NB4 (cell line): ENCODE measurements at regions not wholly inside any gene's neighbourhood (a gene's known extent, or its start where the extent isn't known, plus 50 kb on each side); places are given as distances from the start of the nearest gene placed in this dataset.

ENCODE experiments used
- DNase-seq: peaks from one replicate; pipeline ENCODE4 v3.0.0; 2010; ENCODE audit warnings: low read depth
- H3K4me3 ChIP-seq: one replicate; pipeline ENCODE4 v1.5.1; 2011; ENCODE audit warnings: mild to moderate bottlenecking, low read depth, low read length, moderate library complexity
- CTCF ChIP-seq: IDR thresholded peaks from one replicate; pipeline ENCODE4 v1.5.1; 2012; ENCODE audit warnings: low read depth, low read length
- MAX ChIP-seq: IDR thresholded peaks from 2 replicates; pipeline ENCODE4 v1.6.1; 2011; ENCODE audit warnings: low read depth, low read length
- MYC ChIP-seq: IDR thresholded peaks from 2 replicates; pipeline ENCODE4 v1.6.1; 2011; ENCODE audit warnings: low read depth, low read length
- POLR2A ChIP-seq: IDR thresholded peaks from 2 replicates; pipeline ENCODE4 v1.6.1; 2011; ENCODE audit warnings: mild to moderate bottlenecking; ENCODE audit not compliant: insufficient read length; ENCODE audit errors: extremely low read depth

GRCh38 chr7:153858355-153858754 is 193.8 kb upstream of the DPP6 start:
- DNase-seq = no peak
- no peak overlapping the region for H3K4me3 ChIP-seq
- TF ChIP-seq MYC = no peak
- no peak for TF ChIP-seq MAX
- TF ChIP-seq CTCF = no peak
- TF ChIP-seq POLR2A = no peak

- DNase-seq = no peak
- TF ChIP-seq CTCF (no peak), MAX (no peak), POLR2A (no peak), MYC (no peak)
- no peak overlapping the region for H3K4me3 ChIP-seq
Measured at GRCh38 chr7:153859239-153859638, 193.0 kb upstream of the DPP6 start.

- TF ChIP-seq MAX (no peak), POLR2A (no peak), CTCF (no peak)
- H3K4me3 ChIP-seq = no peak overlapping the region
- DNase-seq = no peak
Measured at GRCh38 chr7:153886506-153887441, 165.4 kb upstream of the DPP6 start.

GRCh38 chr7:153887749-153888569 is 164.2 kb upstream of the DPP6 start:
- DNase-seq = no peak
- TF ChIP-seq CTCF (no peak), MYC (no peak), MAX (no peak), POLR2A (no peak)
- H3K4me3 ChIP-seq = no peak overlapping the region

GRCh38 chr7:153891990-153892389 is 160.2 kb upstream of the DPP6 start:
- no peak overlapping the region for H3K4me3 ChIP-seq
- DNase-seq = no peak
- no peak for TF ChIP-seq MAX
- TF ChIP-seq MYC = no peak
- TF ChIP-seq CTCF = no peak
- TF ChIP-seq POLR2A = no peak
